ENCODE measurements at regions not wholly inside any gene's neighbourhood (a gene's known extent, or its start where the extent isn't known, plus 50 kb on each side); places are given as distances from the start of the nearest gene placed in this dataset.

DNA sequence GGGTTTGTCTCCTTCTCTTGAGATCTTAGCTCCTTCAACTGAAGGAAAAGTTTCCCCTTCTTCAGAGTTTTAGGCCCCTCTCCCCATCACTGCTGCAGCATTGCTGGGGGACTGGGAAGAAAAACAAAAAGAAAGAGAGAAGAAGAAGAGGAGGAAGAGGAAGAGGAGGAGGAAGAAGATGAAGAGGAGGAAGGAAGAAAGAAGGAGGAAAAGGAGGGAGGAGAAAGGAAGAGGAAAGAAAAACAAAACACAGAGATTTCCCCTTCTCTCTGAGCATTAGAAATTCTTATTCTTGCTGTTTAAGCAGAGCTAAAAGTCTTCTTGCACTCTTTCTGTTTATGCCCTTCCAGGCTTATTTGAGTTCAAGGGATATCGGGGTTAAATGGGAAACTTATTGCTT lies 219.8 kb upstream of the AMIGO2 start:
- DNase-seq (ENCODE audit: low spot score) (no peak), ATAC-seq (ENCODE audit: low read depth) (no peak)
- peaks cover 11% of the 10 kb centered on the region for H3K9me3 ChIP-seq (ENCODE audit: severe bottlenecking)

DNA sequence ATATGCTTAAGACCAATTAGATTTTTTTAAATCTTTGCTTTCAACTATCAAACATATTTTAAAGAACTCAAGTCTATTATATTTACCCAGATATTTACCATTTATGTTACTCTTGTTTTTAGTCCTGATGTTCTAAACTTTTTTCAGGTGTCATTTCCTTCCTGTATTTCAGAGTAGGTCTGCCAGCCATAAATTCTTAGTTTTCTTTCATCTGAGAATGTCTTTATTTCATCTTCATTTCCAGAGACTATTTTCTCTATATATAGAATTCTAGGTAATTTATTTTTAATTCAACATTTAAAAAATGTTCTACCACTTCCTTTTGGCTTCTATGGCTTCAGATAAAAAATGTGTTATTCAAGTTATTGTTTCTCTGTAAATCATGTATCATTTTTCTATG lies 218.2 kb upstream of the AMIGO2 start:
- no peak for DNase-seq (ENCODE audit: low spot score)
- ATAC-seq (ENCODE audit: low read depth), result no peak
- no peak for TF ChIP-seq CTCF (IDR thresholded peaks at IDR 0.05; ENCODE audit: poor library complexity, severe bottlenecking)

More for the DNA sequence above, 219.8 kb upstream of the AMIGO2 start:
- Histone ChIP-seq H3K4me3 (ENCODE audit: severe bottlenecking) (no peak overlapping the region), H3K4me1 (ENCODE audit: insufficient read depth, poor library complexity, severe bottlenecking) (peaks cover 11% of the 10 kb centered on the region), H3K27ac (ENCODE audit: poor library complexity, severe bottlenecking) (no peak overlapping the region), H3K27me3 (ENCODE audit: insufficient read depth, poor library complexity, severe bottlenecking) (no peaks in the 10 kb centered on the region), H3K36me3 (ENCODE audit: low read depth) (no peaks in the 10 kb centered on the region)
- TF ChIP-seq CTCF (IDR thresholded peaks at IDR 0.05; ENCODE audit: poor library complexity, severe bottlenecking), result no peak

DNA sequence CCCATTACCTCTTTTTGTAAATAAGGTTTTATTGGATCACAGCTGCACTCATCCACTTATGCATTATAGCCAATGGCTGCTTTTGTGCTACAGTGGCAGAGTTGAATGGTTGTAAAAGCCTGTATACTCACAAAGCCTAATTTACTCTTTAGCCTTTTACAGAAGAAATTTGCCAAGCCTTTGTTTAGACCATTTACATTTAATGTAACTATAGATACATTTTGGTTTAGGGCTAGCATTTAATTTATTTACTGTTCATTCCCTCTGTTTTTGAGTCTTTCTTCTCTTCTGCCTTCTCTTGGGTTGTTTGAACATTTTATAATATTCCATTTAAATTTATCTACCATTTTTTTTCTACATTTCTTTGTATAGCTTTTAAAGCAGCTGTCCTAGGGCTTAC lies 217.1 kb upstream of the AMIGO2 start:
- ATAC-seq (ENCODE audit: low read depth) (no peak), DNase-seq (ENCODE audit: low spot score) (no peak)
- Histone ChIP-seq H3K36me3 (ENCODE audit: low read depth) (no peaks in the 10 kb centered on the region), H3K4me1 (ENCODE audit: insufficient read depth, poor library complexity, severe bottlenecking) (no peaks in the 10 kb centered on the region), H3K27ac (ENCODE audit: poor library complexity, severe bottlenecking) (no peak overlapping the region), H3K9me3 (ENCODE audit: severe bottlenecking) (peaks cover 11% of the 10 kb centered on the region), H3K27me3 (ENCODE audit: insufficient read depth, poor library complexity, severe bottlenecking) (no peaks in the 10 kb centered on the region), H3K4me3 (ENCODE audit: severe bottlenecking) (no peak overlapping the region)
- TF ChIP-seq CTCF (IDR thresholded peaks at IDR 0.05; ENCODE audit: poor library complexity, severe bottlenecking), result no peak

More for the DNA sequence above, 218.2 kb upstream of the AMIGO2 start:
- no peak overlapping the region for H3K4me3 ChIP-seq (ENCODE audit: severe bottlenecking)
- no peaks in the 10 kb centered on the region for H3K36me3 ChIP-seq (ENCODE audit: low read depth)
- H3K27me3 ChIP-seq (ENCODE audit: insufficient read depth, poor library complexity, severe bottlenecking), result no peaks in the 10 kb centered on the region
- H3K4me1 ChIP-seq (ENCODE audit: insufficient read depth, poor library complexity, severe bottlenecking), result no peaks in the 10 kb centered on the region
- H3K27ac ChIP-seq (ENCODE audit: poor library complexity, severe bottlenecking), result no peak overlapping the region
- H3K9me3 ChIP-seq (ENCODE audit: severe bottlenecking), result peaks cover 11% of the 10 kb centered on the region

DNA sequence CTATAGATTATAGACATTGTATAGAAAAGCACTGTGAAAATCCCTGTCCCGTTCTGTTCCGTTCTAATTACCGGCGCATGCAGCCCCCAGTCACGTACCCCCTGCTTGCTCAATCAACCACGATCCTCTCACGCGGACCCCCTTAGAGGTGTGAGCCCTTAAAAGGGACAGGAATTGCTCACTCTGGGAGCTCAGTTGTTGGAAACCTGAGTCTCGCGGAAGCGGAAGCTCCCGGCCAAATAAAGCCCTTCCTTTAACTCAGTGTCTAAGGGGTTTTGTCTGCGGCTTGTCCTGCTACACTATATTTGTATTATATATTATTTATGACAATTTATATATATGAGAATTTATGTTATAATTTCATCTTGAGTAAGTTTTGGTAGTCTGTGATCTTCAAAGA lies 213.6 kb upstream of the AMIGO2 start:
- Histone ChIP-seq H3K27ac (ENCODE audit: poor library complexity, severe bottlenecking) (no peak overlapping the region), H3K9me3 (ENCODE audit: severe bottlenecking) (peaks cover 11% of the 10 kb centered on the region), H3K4me1 (ENCODE audit: insufficient read depth, poor library complexity, severe bottlenecking) (no peaks in the 10 kb centered on the region), H3K36me3 (ENCODE audit: low read depth) (no peaks in the 10 kb centered on the region), H3K4me3 (ENCODE audit: severe bottlenecking) (no peak overlapping the region), H3K27me3 (ENCODE audit: insufficient read depth, poor library complexity, severe bottlenecking) (no peaks in the 10 kb centered on the region)
- TF ChIP-seq CTCF (IDR thresholded peaks at IDR 0.05; ENCODE audit: poor library complexity, severe bottlenecking), result no peak
- ATAC-seq (ENCODE audit: low read depth) (no peak), DNase-seq (ENCODE audit: low spot score) (no peak)

GRCh38 chr12:47286676-47287075 lies 206.9 kb upstream of the AMIGO2 start:
- Histone ChIP-seq H3K36me3 (ENCODE audit: low read depth) (no peaks in the 10 kb centered on the region), H3K4me3 (ENCODE audit: severe bottlenecking) (no peak overlapping the region), H3K9me3 (ENCODE audit: severe bottlenecking) (no peaks in the 10 kb centered on the region), H3K4me1 (ENCODE audit: insufficient read depth, poor library complexity, severe bottlenecking) (no peaks in the 10 kb centered on the region), H3K27me3 (ENCODE audit: insufficient read depth, poor library complexity, severe bottlenecking) (no peaks in the 10 kb centered on the region), H3K27ac (ENCODE audit: poor library complexity, severe bottlenecking) (no peak overlapping the region)
- TF ChIP-seq CTCF (IDR thresholded peaks at IDR 0.05; ENCODE audit: poor library complexity, severe bottlenecking), result no peak
- DNase-seq (ENCODE audit: low spot score), result no peak
- ATAC-seq (ENCODE audit: low read depth), result no peak

All from RWPE2 (cell line).